Prostate gland (tissue), 2 donors: ENCODE measurements at regions not wholly inside any gene's neighbourhood (a gene's known extent, or its start where the extent isn't known, plus 50 kb on each side); places are given as distances from the start of the nearest gene placed in this dataset.

Experiments
- CTCF ChIP-seq, 4 experiments: fragments of 200-600 bp in 2 of 4; fragments of 450-650 bp in 2 of 4; sonication (generic) in 2 of 4; IDR thresholded peaks; 1 replicate in 3 of 4; 2 replicates in 1 of 4; pipeline ENCODE4 v1.5.1; 2016 to 2019; ENCODE audit warnings: antibody characterized with exemption in 4 of 4, mild to moderate bottlenecking in 2 of 4, moderate library complexity in 2 of 4
- POLR2A ChIP-seq: fragments of 450-650 bp; IDR thresholded peaks from one replicate; pipeline ENCODE4 v1.6.1; 2016; ENCODE audit warnings: antibody characterized with exemption, mild to moderate bottlenecking
- POLR2AphosphoS5 ChIP-seq: sonication (generic); formaldehyde crosslinking; IDR thresholded peaks from one replicate; pipeline ENCODE4 v1.6.1; 2017; ENCODE audit warnings: antibody characterized with exemption

- TF ChIP-seq POLR2A = no peak
- TF ChIP-seq CTCF (IDR thresholded peaks at IDR 0.05) = no peak
- no peak for TF ChIP-seq POLR2AphosphoS5
Observed at GRCh38 chrX:30144221-30144620, 71.1 kb upstream of the MAGEB2 start.
